ENCODE measurements at regions not wholly inside any gene's neighbourhood (a gene's known extent, or its start where the extent isn't known, plus 50 kb on each side); places are given as distances from the start of the nearest gene placed in this dataset.

DNA sequence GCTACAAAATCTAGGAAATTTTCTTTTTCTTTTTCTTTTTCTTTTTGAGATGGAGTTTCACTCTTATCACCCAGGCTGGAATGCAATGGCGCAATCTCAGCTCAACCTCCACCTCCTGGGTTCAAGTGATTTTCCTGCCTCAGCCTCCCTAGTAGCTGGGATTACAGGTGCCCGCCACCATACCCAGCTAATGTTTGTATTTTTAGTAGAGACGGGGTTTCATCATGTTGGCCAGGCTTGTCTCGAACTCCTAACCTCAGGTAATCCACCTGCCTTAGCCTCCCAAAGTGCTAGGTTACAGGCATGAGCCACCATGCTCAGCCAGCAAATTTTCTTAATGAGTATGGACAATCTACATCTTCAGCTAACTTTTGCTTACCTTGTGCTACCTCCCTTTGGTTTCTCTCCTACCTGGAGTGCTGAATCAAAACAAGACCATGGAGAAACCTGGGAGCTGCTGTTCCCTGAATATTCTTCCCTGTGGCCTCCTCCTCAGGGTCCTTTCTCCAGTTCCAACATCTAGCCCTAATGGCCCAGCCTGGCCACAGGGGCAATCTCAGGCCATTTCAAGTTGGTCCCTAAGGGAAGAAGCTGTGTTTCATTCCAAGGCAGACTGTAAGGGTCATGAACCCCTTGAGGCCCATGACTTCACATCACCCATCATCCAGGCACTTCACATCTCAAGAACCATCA, 74.6 kb upstream of the EGLN3 start:
- TF ChIP-seq POLR2A (IDR thresholded peaks at IDR 0.05) (no peak), EP300 (IDR thresholded peaks at IDR 0.05) (no peak), POLR2AphosphoS5 (IDR thresholded peaks at IDR 0.05) (no peak)
- TF ChIP-seq, protein P1, sequence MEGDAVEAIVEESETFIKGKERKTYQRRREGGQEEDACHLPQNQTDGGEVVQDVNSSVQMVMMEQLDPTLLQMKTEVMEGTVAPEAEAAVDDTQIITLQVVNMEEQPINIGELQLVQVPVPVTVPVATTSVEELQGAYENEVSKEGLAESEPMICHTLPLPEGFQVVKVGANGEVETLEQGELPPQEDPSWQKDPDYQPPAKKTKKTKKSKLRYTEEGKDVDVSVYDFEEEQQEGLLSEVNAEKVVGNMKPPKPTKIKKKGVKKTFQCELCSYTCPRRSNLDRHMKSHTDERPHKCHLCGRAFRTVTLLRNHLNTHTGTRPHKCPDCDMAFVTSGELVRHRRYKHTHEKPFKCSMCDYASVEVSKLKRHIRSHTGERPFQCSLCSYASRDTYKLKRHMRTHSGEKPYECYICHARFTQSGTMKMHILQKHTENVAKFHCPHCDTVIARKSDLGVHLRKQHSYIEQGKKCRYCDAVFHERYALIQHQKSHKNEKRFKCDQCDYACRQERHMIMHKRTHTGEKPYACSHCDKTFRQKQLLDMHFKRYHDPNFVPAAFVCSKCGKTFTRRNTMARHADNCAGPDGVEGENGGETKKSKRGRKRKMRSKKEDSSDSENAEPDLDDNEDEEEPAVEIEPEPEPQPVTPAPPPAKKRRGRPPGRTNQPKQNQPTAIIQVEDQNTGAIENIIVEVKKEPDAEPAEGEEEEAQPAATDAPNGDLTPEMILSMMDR (IDR thresholded peaks at IDR 0.05) = no peak
- Histone ChIP-seq H3K4me3 (no peak overlapping the region), H3K4me1 (peaks cover 0 to 2% (median 0%) of the 10 kb centered on the region in 4 donors), H3K27ac (no peak overlapping the region), H3K36me3 (no peaks in the 10 kb centered on the region), H3K27me3 (no peaks in the 10 kb centered on the region), H3K9me3 (no peaks in the 10 kb centered on the region)
- no peak for DNase-seq
- intact Hi-C loops (cut with DNase I) = no loop called here
- WGBS, 2 donors = 96% methylated on average over 4 of the region's 4 CpGs

- TF ChIP-seq, protein P1 (IDR thresholded peaks at IDR 0.05) = no peak
- TF ChIP-seq POLR2A (IDR thresholded peaks at IDR 0.05) (no peak), POLR2AphosphoS5 (IDR thresholded peaks at IDR 0.05) (no peak), EP300 (IDR thresholded peaks at IDR 0.05) (no peak)
- Histone ChIP-seq H3K9me3 (no peaks in the 10 kb centered on the region), H3K27me3 (no peaks in the 10 kb centered on the region), H3K4me1 (peaks cover 0 to 4% (median 0%) of the 10 kb centered on the region in 4 donors), H3K36me3 (no peaks in the 10 kb centered on the region), H3K4me3 (no peak overlapping the region), H3K27ac (no peak overlapping the region)
- intact Hi-C loops (cut with DNase I) = no loop called here
- 22 to 73% methylated on average over 2 of the region's 2 CpGs for WGBS, 2 donors
- DNase-seq = no peak
Measured at GRCh38 chr14:34024768-34025144, 73.9 kb upstream of the EGLN3 start.

DNA sequence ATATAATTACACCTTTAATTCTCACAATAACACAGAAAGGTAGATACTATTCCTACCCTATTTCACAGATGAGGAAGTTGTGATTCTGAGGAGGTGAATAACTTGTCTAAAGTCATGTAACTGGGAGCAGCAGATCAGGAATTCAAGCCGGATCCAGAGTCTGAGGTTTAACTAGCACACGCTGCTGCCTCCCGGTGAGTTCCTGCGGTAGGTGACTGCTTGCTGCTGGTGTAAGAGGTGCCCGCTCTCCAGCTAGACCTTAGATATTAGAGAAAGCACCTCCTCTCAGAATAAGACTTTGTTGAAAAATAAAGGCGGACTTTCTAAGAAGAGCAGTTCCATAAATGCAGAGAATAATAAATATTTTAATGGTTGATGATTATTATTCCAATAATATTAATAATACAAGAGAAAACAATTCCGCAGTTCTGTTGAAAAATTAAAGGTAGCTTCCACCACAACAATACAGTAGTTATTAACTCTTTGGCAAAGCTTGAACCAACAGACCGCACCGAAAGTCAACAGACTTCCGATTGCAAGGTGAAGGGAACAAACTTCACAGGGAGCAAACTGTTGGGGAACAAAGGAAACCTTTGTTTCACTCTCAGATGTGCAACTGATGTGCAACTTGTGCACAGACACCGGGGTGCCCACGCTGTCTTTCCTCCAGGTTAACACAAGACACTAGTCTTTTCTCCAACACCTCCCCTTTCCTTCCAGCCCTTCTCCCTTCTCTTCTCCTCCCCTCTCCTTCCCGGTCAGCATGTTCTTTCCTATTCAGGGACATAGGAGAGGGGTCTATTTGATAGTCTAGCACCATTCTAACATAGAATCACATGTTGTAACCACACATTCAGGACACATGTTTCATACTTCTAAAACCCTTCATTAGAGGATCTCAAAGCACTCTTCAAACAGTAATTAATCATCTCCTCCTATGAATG, 73.2 kb upstream of the EGLN3 start:
- H3K27ac ChIP-seq = no peak overlapping the region
- H3K27me3 ChIP-seq = no peaks in the 10 kb centered on the region
- H3K4me1 ChIP-seq = peaks cover 0 to 4% (median 0%) of the 10 kb centered on the region in 4 donors
- H3K36me3 ChIP-seq = no peaks in the 10 kb centered on the region
- no peaks in the 10 kb centered on the region for H3K9me3 ChIP-seq
- no peak overlapping the region for H3K4me3 ChIP-seq
- no peak for DNase-seq
- WGBS, 2 donors = 18 to 67% methylated on average over 13 of the region's 13 CpGs
- no peak for TF ChIP-seq EP300 (IDR thresholded peaks at IDR 0.05)
- TF ChIP-seq POLR2AphosphoS5 (IDR thresholded peaks at IDR 0.05) = no peak
- TF ChIP-seq POLR2A (IDR thresholded peaks at IDR 0.05) = no peak
- TF ChIP-seq, protein P1 (IDR thresholded peaks at IDR 0.05) = no peak
- intact Hi-C loops (cut with DNase I) = no loop called here

DNA sequence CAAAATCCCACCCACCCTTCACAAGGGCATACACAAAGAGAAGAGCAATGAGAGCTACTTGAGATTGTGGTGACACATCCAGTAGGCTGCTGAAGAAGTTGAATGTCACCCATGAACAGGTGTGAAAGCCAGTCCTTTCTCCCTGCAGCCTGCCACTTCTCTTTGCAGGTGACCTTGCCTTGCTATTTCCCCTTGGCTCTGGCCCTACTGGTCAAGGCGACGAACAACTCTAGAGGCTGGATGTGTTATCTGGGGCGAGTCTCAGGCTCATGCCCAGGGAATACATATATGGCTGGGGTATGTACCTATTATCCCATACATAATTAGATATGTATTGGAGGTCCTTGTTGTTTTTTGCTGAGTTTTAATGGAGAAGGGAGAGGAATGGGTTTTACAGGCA, 70.2 kb upstream of the EGLN3 start:
- H3K9me3 ChIP-seq = no peaks in the 10 kb centered on the region
- WGBS, 2 donors = 85 to 91% methylated on average over 3 of the region's 3 CpGs
- intact Hi-C loops (cut with DNase I) = no loop called here
- TF ChIP-seq POLR2A (IDR thresholded peaks at IDR 0.05) (no peak), EP300 (IDR thresholded peaks at IDR 0.05) (no peak), POLR2AphosphoS5 (IDR thresholded peaks at IDR 0.05) (no peak)
- TF ChIP-seq, protein P1 (IDR thresholded peaks at IDR 0.05) = no peak
- no peak overlapping the region for H3K4me3 ChIP-seq
- H3K4me1 ChIP-seq = peaks cover 0 to 4% (median 0%) of the 10 kb centered on the region in 4 donors
- H3K36me3 ChIP-seq = no peaks in the 10 kb centered on the region
- H3K27ac ChIP-seq = no peak overlapping the region
- no peak for DNase-seq
- no peaks in the 10 kb centered on the region for H3K27me3 ChIP-seq
